H1 (cell line): ENCODE measurements at regions not wholly inside any gene's neighbourhood (a gene's known extent, or its start where the extent isn't known, plus 50 kb on each side); places are given as distances from the start of the nearest gene placed in this dataset.

ENCODE experiments used
- BRCA1 ChIP-seq: IDR thresholded peaks from 2 replicates; pipeline ENCODE4 v1.6.1; 2012; ENCODE audit warnings: low read depth, low read length, improper control_type of control experiment
- FOSL1 ChIP-seq: IDR thresholded peaks from 2 replicates; pipeline ENCODE4 v1.6.1; 2011; ENCODE audit warnings: mild to moderate bottlenecking, low read depth, low read length, moderate library complexity; ENCODE audit not compliant: insufficient read depth
- RAD21 ChIP-seq, 2 experiments: IDR thresholded peaks in 1 of 2; conservative IDR thresholded peaks in 1 of 2; 2 replicates each; pipeline ENCODE4 v1.6.1; 2011; ENCODE audit warnings: low read depth in 2 of 2, low read length in 2 of 2, improper control_type of control experiment in 1 of 2, inconsistent platforms in 1 of 2, mild to moderate bottlenecking in 1 of 2, moderate library complexity in 1 of 2
- RXRA ChIP-seq: IDR thresholded peaks from 2 replicates; pipeline ENCODE4 v1.6.1; 2011; ENCODE audit warnings: low read depth, mild to moderate bottlenecking, low read length, moderate library complexity; ENCODE audit not compliant: insufficient read depth
- SIRT6 ChIP-seq: IDR thresholded peaks from one replicate; pipeline ENCODE4 v1.7.1; 2012; ENCODE audit warnings: low read length, inconsistent platforms
- SIX5 ChIP-seq: IDR thresholded peaks from 2 replicates; pipeline ENCODE4 v1.6.1; 2011; ENCODE audit warnings: mild to moderate bottlenecking, low read depth, low read length

- TF ChIP-seq BRCA1 (no peak), RAD21 (IDR thresholded peaks at IDR 0.05 in 1 of 2, conservative IDR thresholded peaks at IDR 0.05 in 1 of 2; ENCODE audit: low read depth in 2 of 2, low read length in 2 of 2) (no peak), SIX5 (no peak), SIRT6 (no peak), RXRA (no peak), FOSL1 (no peak)
These were observed 233.4 kb downstream of the INSC start (continued) for GRCh38 chr11:15347969-15348734.
